ENCODE measurements at regions not wholly inside any gene's neighbourhood (a gene's known extent, or its start where the extent isn't known, plus 50 kb on each side); places are given as distances from the start of the nearest gene placed in this dataset.

DNA sequence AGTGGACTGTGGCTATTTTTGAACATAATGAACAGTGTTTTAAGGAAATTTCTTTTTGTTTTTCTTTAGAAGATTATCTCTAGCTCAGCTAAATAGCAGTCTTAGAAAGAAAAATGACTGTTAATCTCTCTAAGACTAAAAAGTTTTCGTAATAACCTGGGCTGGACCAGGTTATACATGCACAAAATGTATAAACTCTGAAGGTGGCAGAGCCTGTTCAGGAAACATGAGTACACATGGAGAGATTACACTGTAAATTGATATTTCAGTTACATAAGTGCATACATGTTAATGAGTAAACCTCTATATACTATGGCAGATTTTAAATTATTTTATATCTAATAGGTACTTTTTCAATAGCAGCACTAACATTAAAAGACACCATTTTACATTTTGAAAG, 258.2 kb upstream of the CFAP20DC start:
- no peaks in the 10 kb centered on the region for H3K9me3 Mint-ChIP-seq
- H3K27ac Mint-ChIP-seq: no peak overlapping the region
- no peak overlapping the region for H3K4me3 Mint-ChIP-seq
- peaks cover 2% of the 10 kb centered on the region for H3K4me1 Mint-ChIP-seq
- no peaks in the 10 kb centered on the region for H3K36me3 Mint-ChIP-seq (ENCODE audit: low read depth)
- ChIA-PET CTCF (interaction anchor here (1.2 kb wide), 1 partner anchor 12 kb away, joined by 3 read pairs; no protein-coding TSS in a partner anchor), POLR2A (no interaction called here)
- no peak for DNase-seq
- no peaks in the 10 kb centered on the region for H3K27me3 Mint-ChIP-seq

DNA sequence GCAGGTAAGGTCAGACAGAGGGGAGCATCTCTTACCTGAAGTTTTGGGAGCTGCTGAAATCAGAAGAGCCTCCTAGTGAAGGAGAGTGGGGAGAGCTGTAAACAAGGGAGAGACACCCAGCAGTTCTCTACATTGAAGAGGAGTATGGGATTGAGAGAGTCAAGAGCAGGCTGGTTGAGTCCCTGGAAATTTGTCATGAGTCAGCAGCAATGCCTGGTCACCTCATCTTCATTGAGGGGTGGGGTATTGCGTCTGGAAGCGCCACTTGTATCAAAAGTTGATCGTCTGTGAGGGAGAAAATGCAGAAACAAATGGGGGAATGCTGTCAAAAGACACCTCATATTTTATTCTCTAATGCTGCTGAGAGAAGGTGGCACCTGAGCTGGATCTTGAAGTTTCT, 256.6 kb upstream of the CFAP20DC start:
- H3K27me3 Mint-ChIP-seq: no peaks in the 10 kb centered on the region
- no peak for DNase-seq
- ChIA-PET CTCF (interaction anchor here (1.1 kb wide), 1 partner anchor 62 kb away, joined by 4 read pairs; no protein-coding TSS in a partner anchor), POLR2A (no interaction called here)
- H3K4me3 Mint-ChIP-seq: no peak overlapping the region
- no peak overlapping the region for H3K27ac Mint-ChIP-seq
- H3K9me3 Mint-ChIP-seq: no peaks in the 10 kb centered on the region
- H3K4me1 Mint-ChIP-seq: peaks cover 5% of the 10 kb centered on the region
- H3K36me3 Mint-ChIP-seq (ENCODE audit: low read depth): no peaks in the 10 kb centered on the region

DNA sequence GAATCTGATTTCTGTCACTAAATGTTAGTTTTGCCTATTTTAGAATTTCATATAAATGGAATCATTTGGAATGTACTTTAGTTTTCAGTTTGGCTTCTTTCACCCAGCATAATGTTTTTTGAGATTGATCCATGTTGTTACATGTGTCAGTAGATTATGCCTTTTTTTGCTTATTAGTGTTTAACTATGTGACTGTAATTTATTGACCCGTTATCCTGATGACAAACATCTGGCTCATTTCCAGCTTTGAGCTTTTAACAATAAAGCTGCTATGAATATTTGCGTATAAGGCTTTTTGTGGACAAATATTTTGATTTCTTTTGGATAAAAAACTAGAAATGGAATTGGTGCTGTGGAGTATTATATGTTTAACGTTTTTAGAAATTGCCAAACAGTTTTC, 254.5 kb upstream of the CFAP20DC start:
- Mint-ChIP-seq H3K4me3 (no peak overlapping the region), H3K36me3 (ENCODE audit: low read depth) (no peaks in the 10 kb centered on the region), H3K4me1 (peaks cover 10% of the 10 kb centered on the region), H3K27ac (no peak overlapping the region), H3K27me3 (no peaks in the 10 kb centered on the region), H3K9me3 (peaks cover 8% of the 10 kb centered on the region)
- ChIA-PET CTCF (interaction anchor here (1.2 to 1.7 kb wide), 2 partner anchors 8 to 271 kb away, joined by 3 to 5 read pairs; no protein-coding TSS in a partner anchor), POLR2A (no interaction called here)
- DNase-seq: no peak

DNA sequence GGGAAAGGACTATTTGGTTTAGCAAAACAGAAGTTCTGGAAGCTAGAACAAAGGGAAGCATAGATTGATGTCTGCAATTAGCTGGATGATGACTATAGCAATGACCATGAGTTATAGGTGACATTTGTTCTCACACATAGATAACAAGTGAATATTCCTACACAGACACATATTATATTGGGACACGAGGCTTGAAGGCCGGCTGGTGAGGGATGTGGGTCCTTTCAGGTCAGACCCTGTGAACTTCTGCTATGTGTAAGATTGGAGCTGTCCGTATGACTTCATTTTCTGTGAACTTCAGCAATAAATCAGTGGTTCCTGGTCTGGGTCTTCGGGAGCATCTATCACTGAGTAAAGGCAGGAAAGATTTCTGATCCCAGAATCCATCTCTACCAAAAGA, 253.6 kb upstream of the CFAP20DC start:
- POLR2A ChIA-PET: no interaction called here
- peaks cover 10% of the 10 kb centered on the region for H3K4me1 Mint-ChIP-seq
- H3K36me3 Mint-ChIP-seq (ENCODE audit: low read depth): no peaks in the 10 kb centered on the region
- no peak overlapping the region for H3K27ac Mint-ChIP-seq
- peaks cover 11% of the 10 kb centered on the region for H3K9me3 Mint-ChIP-seq
- CTCF ChIA-PET: interaction anchor here (1.7 to 2.6 kb wide), 2 partner anchors 10 to 272 kb away, joined by 5 to 6 read pairs; no protein-coding TSS in a partner anchor
- DNase-seq: no peak
- H3K27me3 Mint-ChIP-seq: no peaks in the 10 kb centered on the region
- H3K4me3 Mint-ChIP-seq: no peak overlapping the region

- no peak overlapping the region for H3K27ac Mint-ChIP-seq
- H3K36me3 Mint-ChIP-seq (ENCODE audit: low read depth): no peaks in the 10 kb centered on the region
- H3K4me1 Mint-ChIP-seq: peaks cover 10% of the 10 kb centered on the region
- POLR2A ChIA-PET: no interaction called here
- H3K27me3 Mint-ChIP-seq: no peaks in the 10 kb centered on the region
- CTCF ChIA-PET: interaction anchor here (0.9 to 2.6 kb wide), 4 partner anchors 11 to 577 kb away, joined by 3 to 6 read pairs (median 4); no protein-coding TSS in a partner anchor
- H3K9me3 Mint-ChIP-seq: peaks cover 11% of the 10 kb centered on the region
- no peak for DNase-seq
- H3K4me3 Mint-ChIP-seq: no peak overlapping the region
Observed at GRCh38 chr3:59302442-59302841, 252.6 kb upstream of the CFAP20DC start.

- H3K27me3 Mint-ChIP-seq: no peaks in the 10 kb centered on the region
- POLR2A ChIA-PET: no interaction called here
- H3K4me1 Mint-ChIP-seq: peaks cover 10% of the 10 kb centered on the region
- CTCF ChIA-PET: interaction anchor here (2.6 kb wide), 1 partner anchor 12 kb away, joined by 6 read pairs; no protein-coding TSS in a partner anchor
- DNase-seq: no peak
- H3K9me3 Mint-ChIP-seq: peaks cover 20% of the 10 kb centered on the region
- no peak overlapping the region for H3K4me3 Mint-ChIP-seq
- H3K27ac Mint-ChIP-seq: no peak overlapping the region
- peaks cover 2% of the 10 kb centered on the region for H3K36me3 Mint-ChIP-seq (ENCODE audit: low read depth)
Observed at GRCh38 chr3:59300733-59301132, 250.9 kb upstream of the CFAP20DC start.

DNA sequence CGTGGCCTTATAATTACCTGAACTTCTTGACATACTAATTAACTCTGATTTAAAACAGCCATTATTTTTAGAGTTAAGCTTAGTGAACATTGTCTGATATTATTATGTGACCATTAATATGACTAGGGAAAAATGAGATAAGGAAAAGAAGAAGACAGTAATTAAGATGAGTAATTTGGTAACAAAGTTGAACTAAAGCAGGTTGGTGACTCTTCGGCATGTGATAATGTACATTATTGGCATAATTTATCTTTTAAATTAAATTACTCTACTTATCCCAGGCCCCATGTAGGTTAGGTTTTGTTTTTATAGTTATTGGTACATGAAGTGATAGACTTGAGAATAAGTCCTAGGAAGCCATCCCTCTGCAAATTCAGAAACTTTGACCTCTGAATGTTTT, 249.7 kb upstream of the CFAP20DC start:
- H3K36me3 Mint-ChIP-seq (ENCODE audit: low read depth): peaks cover 5% of the 10 kb centered on the region
- POLR2A ChIA-PET: no interaction called here
- H3K27me3 Mint-ChIP-seq: no peaks in the 10 kb centered on the region
- H3K27ac Mint-ChIP-seq: no peak overlapping the region
- CTCF ChIA-PET: no interaction called here
- H3K4me3 Mint-ChIP-seq: no peak overlapping the region
- no peak for DNase-seq
- H3K4me1 Mint-ChIP-seq: peaks cover 10% of the 10 kb centered on the region
- peaks cover 23% of the 10 kb centered on the region for H3K9me3 Mint-ChIP-seq

GRCh38 chr3:59290358-59290757, 240.5 kb upstream of the CFAP20DC start:
- DNase-seq: no peak
- H3K9me3 Mint-ChIP-seq: peaks cover 27% of the 10 kb centered on the region
- H3K36me3 Mint-ChIP-seq (ENCODE audit: low read depth): peaks cover 12% of the 10 kb centered on the region
- no peak overlapping the region for H3K27ac Mint-ChIP-seq
- peaks cover 18% of the 10 kb centered on the region for H3K4me1 Mint-ChIP-seq
- H3K4me3 Mint-ChIP-seq: no peak overlapping the region
- CTCF ChIA-PET: no interaction called here
- POLR2A ChIA-PET: no interaction called here
- H3K27me3 Mint-ChIP-seq: no peaks in the 10 kb centered on the region

GRCh38 chr3:59289831-59290230, 240.0 kb upstream of the CFAP20DC start:
- no peaks in the 10 kb centered on the region for H3K27me3 Mint-ChIP-seq
- peaks cover 18% of the 10 kb centered on the region for H3K4me1 Mint-ChIP-seq
- no peak overlapping the region for H3K4me3 Mint-ChIP-seq
- H3K36me3 Mint-ChIP-seq (ENCODE audit: low read depth): peaks cover 10% of the 10 kb centered on the region
- ChIA-PET CTCF (interaction anchor here (0.6 to 1.1 kb wide), 3 partner anchors 9 to 567 kb away, joined by 3 to 5 read pairs (median 3); no protein-coding TSS in a partner anchor), POLR2A (interaction anchor here (0.5 kb wide), 1 partner anchor 918 kb away, joined by 4 read pairs; no protein-coding TSS in a partner anchor)
- peaks cover 24% of the 10 kb centered on the region for H3K9me3 Mint-ChIP-seq
- H3K27ac Mint-ChIP-seq: no peak overlapping the region
- no peak for DNase-seq

GRCh38 chr3:59288951-59289350, 239.1 kb upstream of the CFAP20DC start:
- Mint-ChIP-seq H3K36me3 (ENCODE audit: low read depth) (peaks cover 8% of the 10 kb centered on the region), H3K27ac (no peak overlapping the region), H3K4me1 (peaks cover 18% of the 10 kb centered on the region), H3K4me3 (no peak overlapping the region), H3K27me3 (no peaks in the 10 kb centered on the region), H3K9me3 (peaks cover 19% of the 10 kb centered on the region)
- CTCF ChIA-PET: interaction anchor here (1.1 kb wide), 1 partner anchor 8 kb away, joined by 3 read pairs; no protein-coding TSS in a partner anchor
- no peak for DNase-seq
- POLR2A ChIA-PET: no interaction called here

DNA sequence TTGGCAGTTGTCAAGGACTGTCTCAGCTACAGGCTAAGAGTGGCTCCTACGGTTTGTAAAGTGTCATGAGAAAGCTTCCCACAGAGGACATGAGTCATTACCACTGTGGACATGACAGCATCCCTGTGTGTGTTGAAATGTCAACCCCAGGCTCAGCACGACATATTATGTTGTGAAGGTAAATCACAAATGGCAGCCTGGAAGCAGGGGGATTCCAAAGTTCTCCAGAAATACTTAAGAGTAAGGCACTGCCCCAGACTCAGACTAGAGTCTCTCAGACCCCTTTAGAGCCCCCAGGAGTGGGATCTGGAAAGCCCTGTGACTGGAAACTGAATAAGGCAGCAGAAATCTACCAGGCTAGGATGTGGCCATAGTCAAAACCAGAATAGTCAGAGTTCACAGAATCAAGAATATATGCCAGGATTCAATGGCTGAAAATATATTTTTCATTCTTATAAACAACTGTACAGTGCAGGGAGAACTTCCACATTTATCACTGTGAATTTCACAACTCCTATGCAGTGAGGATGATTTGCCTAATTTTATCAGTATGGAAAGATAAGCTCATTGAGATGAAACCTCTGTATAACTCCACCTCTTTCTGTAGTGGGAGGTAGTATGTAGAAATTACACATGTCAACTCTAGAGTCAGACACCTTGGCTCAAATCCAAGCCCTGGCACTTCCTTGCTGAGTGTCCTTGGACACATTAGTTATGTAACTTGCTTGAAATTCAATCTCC, 237.1 kb upstream of the CFAP20DC start:
- H3K27me3 Mint-ChIP-seq: no peaks in the 10 kb centered on the region
- ChIA-PET CTCF (interaction anchor here (0.9 to 1.7 kb wide), 5 partner anchors 19 to 288 kb away, joined by 3 to 4 read pairs (median 3); no protein-coding TSS in a partner anchor), POLR2A (no interaction called here)
- peak; percentile 14 for DNase-seq
- H3K4me1 Mint-ChIP-seq: peaks cover 18% of the 10 kb centered on the region
- H3K36me3 Mint-ChIP-seq (ENCODE audit: low read depth): no peaks in the 10 kb centered on the region
- H3K27ac Mint-ChIP-seq: peak overlapping the region; percentile 67
- no peak overlapping the region for H3K4me3 Mint-ChIP-seq
- peaks cover 3% of the 10 kb centered on the region for H3K9me3 Mint-ChIP-seq

DNA sequence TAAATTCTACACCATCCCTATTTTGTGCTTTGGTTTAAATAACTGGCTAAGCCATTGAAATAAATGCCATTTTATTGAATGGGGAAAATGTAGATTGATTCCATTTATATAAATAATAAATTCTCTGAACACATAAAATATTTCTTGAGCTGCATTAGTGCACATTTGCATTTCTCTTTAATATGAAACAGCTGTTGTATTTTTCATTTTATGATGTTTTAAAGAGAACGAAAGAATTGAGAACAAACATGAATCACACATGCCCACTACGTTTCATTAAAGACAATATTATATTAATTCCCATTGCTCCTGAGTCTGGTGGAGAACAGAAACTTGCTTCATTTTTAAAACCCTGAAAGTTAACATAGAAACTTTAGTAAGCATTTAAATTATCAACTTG, 235.7 kb upstream of the CFAP20DC start:
- no peak overlapping the region for H3K4me3 Mint-ChIP-seq
- peaks cover 14% of the 10 kb centered on the region for H3K4me1 Mint-ChIP-seq
- POLR2A ChIA-PET: no interaction called here
- no peaks in the 10 kb centered on the region for H3K27me3 Mint-ChIP-seq
- no peak overlapping the region for H3K27ac Mint-ChIP-seq
- H3K9me3 Mint-ChIP-seq: peaks cover 3% of the 10 kb centered on the region
- DNase-seq: no peak
- H3K36me3 Mint-ChIP-seq (ENCODE audit: low read depth): no peaks in the 10 kb centered on the region
- CTCF ChIA-PET: interaction anchor here (0.7 to 2.0 kb wide), 4 partner anchors 9 to 170 kb away, joined by 3 to 4 read pairs (median 4); no protein-coding TSS in a partner anchor

DNA sequence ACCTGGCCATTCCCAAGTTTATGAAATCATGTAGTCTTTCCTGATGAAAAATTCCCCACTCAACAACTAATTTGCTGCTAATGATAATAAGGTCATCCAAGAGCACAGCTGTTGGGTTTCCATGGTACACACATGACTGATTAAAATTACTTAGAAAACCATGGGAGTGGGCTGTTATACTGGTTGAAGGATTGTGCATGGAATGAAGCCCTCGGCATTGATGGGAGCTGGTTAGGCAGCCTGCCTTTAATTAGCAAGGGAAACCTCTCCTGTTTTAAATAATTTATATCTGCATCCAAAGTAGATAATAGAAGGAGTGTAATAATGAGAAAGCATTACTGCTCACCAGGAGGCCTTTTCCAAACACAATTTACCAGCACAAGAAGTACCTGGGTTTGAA, 235.1 kb upstream of the CFAP20DC start:
- Mint-ChIP-seq H3K27ac (no peak overlapping the region), H3K27me3 (no peaks in the 10 kb centered on the region), H3K4me1 (peaks cover 13% of the 10 kb centered on the region), H3K36me3 (ENCODE audit: low read depth) (no peaks in the 10 kb centered on the region), H3K9me3 (peaks cover 3% of the 10 kb centered on the region), H3K4me3 (no peak overlapping the region)
- POLR2A ChIA-PET: no interaction called here
- CTCF ChIA-PET: interaction anchor here (0.7 to 2.0 kb wide), 2 partner anchors 8 to 11 kb away, joined by 3 to 4 read pairs; no protein-coding TSS in a partner anchor
- DNase-seq: no peak
